Panc1 (cell line): ENCODE measurements at regions not wholly inside any gene's neighbourhood (a gene's known extent, or its start where the extent isn't known, plus 50 kb on each side); places are given as distances from the start of the nearest gene placed in this dataset.

Experiments
- ATAC-seq: fragments of 200-7000 bp; cut with Tn5 transposase; 2 replicates; pipeline ENCODE4 v1.9.1; 2020; ENCODE audit warnings: mild to moderate bottlenecking, moderate library complexity
- BruUV-seq: library from RNA; stranded (reverse); fragments of 400-500 nt; replicated peaks from 2 replicates; lab custom pipeline; 2021; lab: Mats Ljungman, UMichigan
- CTCF ChIA-PET: fragments of 300-600 bp; sonication (Branson Sonifier 250); formaldehyde crosslinking; loops from one replicate; lab custom pipeline; 2022; ENCODE audit warnings: antibody characterized with exemption; lab: Charles Lee
- POLR2A ChIA-PET: fragments of 300-600 bp; sonication (Branson Sonifier 250); formaldehyde crosslinking; loops from one replicate; lab custom pipeline; 2022; ENCODE audit warnings: antibody characterized with exemption; lab: Charles Lee
- DNase-seq: peaks from one replicate; pipeline ENCODE4 v3.0.0-alpha.2; 2010; ENCODE audit warnings: low read depth, low spot score
- H3K27ac ChIP-seq: 2 replicates; pipeline ENCODE4 v1.5.1; 2011; ENCODE audit warnings: mild to moderate bottlenecking, low read length, inconsistent platforms
- H3K27me3 ChIP-seq: fragments of 200-500 bp; sonication (Bioruptor generic); 2 replicates; pipeline ENCODE4 v1.6.0; 2014; ENCODE audit warnings: low read length, inconsistent platforms; ENCODE audit not compliant: control insufficient read depth, insufficient read depth
- H3K36me3 ChIP-seq: fragments of 200-500 bp; sonication (Bioruptor generic); 2 replicates; pipeline ENCODE4 v1.5.1; 2014; ENCODE audit warnings: inconsistent platforms, mild to moderate bottlenecking, low read length, moderate library complexity; ENCODE audit not compliant: control insufficient read depth, insufficient read depth
- H3K4me1 ChIP-seq: 2 replicates; pipeline ENCODE4 v1.5.1; 2011; ENCODE audit warnings: inconsistent platforms, mild to moderate bottlenecking, low read length, moderate library complexity; ENCODE audit not compliant: control insufficient read depth, insufficient read depth
- H3K4me3 ChIP-seq, 2 experiments: 2 replicates each; pipeline ENCODE4 v1.5.1; 2011 to 2012; ENCODE audit warnings: low read depth in 2 of 2, low read length in 2 of 2, mild to moderate bottlenecking in 2 of 2, inconsistent platforms in 1 of 2, moderate library complexity in 1 of 2
- H3K9me3 ChIP-seq: fragments of 200-500 bp; sonication (Bioruptor generic); 2 replicates; pipeline ENCODE4 v1.5.1; 2014; ENCODE audit warnings: low read depth, mild to moderate bottlenecking, inconsistent platforms, low read length, moderate library complexity; ENCODE audit not compliant: control insufficient read depth, insufficient read depth
- CTCF ChIP-seq: fragments of 450-650 bp; IDR thresholded peaks from 2 replicates; pipeline ENCODE4 v1.5.1; 2017; ENCODE audit warnings: mild to moderate bottlenecking
- POLR2AphosphoS5 ChIP-seq: IDR thresholded peaks from 2 replicates; pipeline ENCODE4 v1.6.1; 2012; ENCODE audit warnings: mild to moderate bottlenecking, low read depth, low read length, moderate library complexity
- REST ChIP-seq, 2 experiments: IDR thresholded peaks; 2 replicates each; pipeline ENCODE4 v1.6.1; 2011 to 2012; ENCODE audit warnings: low read depth in 2 of 2, control low read depth in 1 of 2, low read length in 1 of 2, mild to moderate bottlenecking in 1 of 2, moderate library complexity in 1 of 2; ENCODE audit not compliant: insufficient read depth in 1 of 2
- SIN3A ChIP-seq: IDR thresholded peaks from 2 replicates; pipeline ENCODE4 v1.6.1; 2012; ENCODE audit warnings: low read depth, mild to moderate bottlenecking, low read length, moderate library complexity, borderline replicate concordance; ENCODE audit not compliant: insufficient read depth
- TCF7L2 ChIP-seq: IDR thresholded peaks from 2 replicates; pipeline ENCODE4 v1.6.1; 2011; ENCODE audit warnings: mild to moderate bottlenecking, low read depth, low read length, inconsistent platforms
- in situ Hi-C: cut with HindIII; loops from 2 replicates; pipeline ENCODE4 v1.10.0; 2016; ENCODE audit warnings: low sequenced_read_pairs, low pct_unique_long_range_greater_than_20kb
- intact Hi-C: fragments of 100-400 bp; cut with micrococcal nuclease; formaldehyde crosslinking; loops from one replicate; pipeline ENCODE4 v1.10.0; 2022; ENCODE audit not compliant: unreplicated experiment

GRCh38 chr15:60244813-60245212 lies 153.0 kb downstream of the ANXA2 start:
- CTCF ChIA-PET = no interaction called here
- DNase-seq (no peak), ATAC-seq (no peak)
- Histone ChIP-seq H3K4me3 (no peak overlapping the region), H3K27ac (no peak overlapping the region), H3K36me3 (no peaks in the 10 kb centered on the region), H3K9me3 (no peaks in the 10 kb centered on the region), H3K4me1 (no peaks in the 10 kb centered on the region), H3K27me3 (peaks cover 5% of the 10 kb centered on the region)
- in situ Hi-C loops (no loop called here), intact Hi-C loops (no loop called here)
- TF ChIP-seq SIN3A (no peak), CTCF (no peak), TCF7L2 (no peak), REST (IDR thresholded peaks at IDR 0.05; ENCODE audit: insufficient read depth in 1 of 2, low read depth in 2 of 2, low read length in 1 of 2) (no peak), POLR2AphosphoS5 (no peak)
- no TSS peak for BruUV-seq
- POLR2A ChIA-PET = no interaction called here

GRCh38 chr15:60250316-60250715 lies 147.5 kb downstream of the ANXA2 start:
- ChIA-PET POLR2A (no interaction called here), CTCF (no interaction called here)
- Histone ChIP-seq H3K9me3 (no peaks in the 10 kb centered on the region), H3K27ac (no peak overlapping the region), H3K4me3 (no peak overlapping the region), H3K27me3 (peaks cover 5% of the 10 kb centered on the region), H3K36me3 (no peaks in the 10 kb centered on the region), H3K4me1 (no peaks in the 10 kb centered on the region; the same call in 1 of the 2 replicates)
- no TSS peak for BruUV-seq
- no peak for TF ChIP-seq SIN3A
- no peak for TF ChIP-seq REST (IDR thresholded peaks at IDR 0.05; ENCODE audit: insufficient read depth in 1 of 2, low read depth in 2 of 2, low read length in 1 of 2)
- TF ChIP-seq TCF7L2 = no peak
- no peak for TF ChIP-seq CTCF
- TF ChIP-seq POLR2AphosphoS5 = no peak
- DNase-seq (no peak), ATAC-seq (no peak)
- in situ Hi-C loops (no loop called here), intact Hi-C loops (no loop called here)
